ENCODE measurements at regions not wholly inside any gene's neighbourhood (a gene's known extent, or its start where the extent isn't known, plus 50 kb on each side); places are given as distances from the start of the nearest gene placed in this dataset.
"Not testable (repeated sequence)": the region's sequence is repeated elsewhere in the genome, so short reads cannot be mapped to it uniquely, and the experiment has no call there.

GRCh38 chr5:28743025-28743715 lies 1704.8 kb upstream of the CDH9 start:
- DNase-seq = no peak

- no peak for DNase-seq
Measured at GRCh38 chr5:28737682-28738081, 1699.3 kb upstream of the CDH9 start.

GRCh38 chr5:28737222-28737621 lies 1698.8 kb upstream of the CDH9 start:
- DNase-seq = no peak

GRCh38 chr5:28734396-28734795 lies 1696.0 kb upstream of the CDH9 start:
- DNase-seq = no peak

GRCh38 chr5:28729067-28729466 lies 1690.7 kb upstream of the CDH9 start:
- no peak for DNase-seq

- no peak for DNase-seq
Measured at GRCh38 chr5:28726815-28727214, 1688.4 kb upstream of the CDH9 start.

- DNase-seq = no peak
Measured at GRCh38 chr5:28725001-28725400, 1686.6 kb upstream of the CDH9 start.

GRCh38 chr5:28714907-28715698 lies 1676.7 kb upstream of the CDH9 start:
- DNase-seq = no peak

- no peak for DNase-seq
Measured at GRCh38 chr5:28710360-28710759, 1672.0 kb upstream of the CDH9 start.

GRCh38 chr5:28708472-28708871 lies 1670.1 kb upstream of the CDH9 start:
- no peak for DNase-seq

- no peak for DNase-seq
Measured at GRCh38 chr5:28707706-28708105, 1669.3 kb upstream of the CDH9 start.

- DNase-seq = no peak
Measured at GRCh38 chr5:28703651-28704260, 1665.4 kb upstream of the CDH9 start.

- DNase-seq = no peak
Measured at GRCh38 chr5:28691526-28691925, 1653.1 kb upstream of the CDH9 start.

- no peak for DNase-seq
Measured at GRCh38 chr5:28685794-28686193, 1647.4 kb upstream of the CDH9 start.

- DNase-seq = no peak
Measured at GRCh38 chr5:28678899-28679298, 1640.5 kb upstream of the CDH9 start.

- DNase-seq = no peak
Measured at GRCh38 chr5:28666110-28666509, 1627.7 kb upstream of the CDH9 start.

- DNase-seq = no peak
Measured at GRCh38 chr5:28648108-28648507, 1609.7 kb upstream of the CDH9 start.

- DNase-seq = no peak
Measured at GRCh38 chr5:28632607-28633006, 1594.2 kb upstream of the CDH9 start.

- DNase-seq = no peak
Measured at GRCh38 chr5:28603869-28604268, 1565.5 kb upstream of the CDH9 start.

GRCh38 chr5:28602429-28602828 lies 1564.0 kb upstream of the CDH9 start:
- no peak for DNase-seq

- DNase-seq = not testable (repeated sequence)
Measured at GRCh38 chr5:28596707-28597106, 1558.3 kb upstream of the CDH9 start.

- DNase-seq = no peak
Measured at GRCh38 chr5:28580616-28581015, 1542.2 kb upstream of the CDH9 start.

GRCh38 chr5:28576022-28576421 lies 1537.6 kb upstream of the CDH9 start:
- DNase-seq = no peak

- no peak for DNase-seq
Measured at GRCh38 chr5:28575368-28575767, 1537.0 kb upstream of the CDH9 start.

Data from dermis blood vessel endothelial cell (primary cell).